Testis (tissue), 2 donors: ENCODE measurements at regions not wholly inside any gene's neighbourhood (a gene's known extent, or its start where the extent isn't known, plus 50 kb on each side); places are given as distances from the start of the nearest gene placed in this dataset.

Experiments
- POLR2A ChIP-seq: fragments of 450-650 bp; IDR thresholded peaks from one replicate; pipeline ENCODE4 v1.6.1; 2017; ENCODE audit warnings: antibody characterized with exemption, mild to moderate bottlenecking, moderate library complexity
- TF ChIP-seq, protein P1 (sequence below), 3 experiments: fragments of 450-650 bp in 2 of 3; fragments of 200-600 bp in 1 of 3; sonication (generic) in 1 of 3; IDR thresholded peaks; one replicate each; pipeline ENCODE4 v1.5.1; 2016 to 2019; ENCODE audit warnings: antibody characterized with exemption in 3 of 3, mild to moderate bottlenecking in 2 of 3, moderate library complexity in 1 of 3

- TF ChIP-seq, protein P1, sequence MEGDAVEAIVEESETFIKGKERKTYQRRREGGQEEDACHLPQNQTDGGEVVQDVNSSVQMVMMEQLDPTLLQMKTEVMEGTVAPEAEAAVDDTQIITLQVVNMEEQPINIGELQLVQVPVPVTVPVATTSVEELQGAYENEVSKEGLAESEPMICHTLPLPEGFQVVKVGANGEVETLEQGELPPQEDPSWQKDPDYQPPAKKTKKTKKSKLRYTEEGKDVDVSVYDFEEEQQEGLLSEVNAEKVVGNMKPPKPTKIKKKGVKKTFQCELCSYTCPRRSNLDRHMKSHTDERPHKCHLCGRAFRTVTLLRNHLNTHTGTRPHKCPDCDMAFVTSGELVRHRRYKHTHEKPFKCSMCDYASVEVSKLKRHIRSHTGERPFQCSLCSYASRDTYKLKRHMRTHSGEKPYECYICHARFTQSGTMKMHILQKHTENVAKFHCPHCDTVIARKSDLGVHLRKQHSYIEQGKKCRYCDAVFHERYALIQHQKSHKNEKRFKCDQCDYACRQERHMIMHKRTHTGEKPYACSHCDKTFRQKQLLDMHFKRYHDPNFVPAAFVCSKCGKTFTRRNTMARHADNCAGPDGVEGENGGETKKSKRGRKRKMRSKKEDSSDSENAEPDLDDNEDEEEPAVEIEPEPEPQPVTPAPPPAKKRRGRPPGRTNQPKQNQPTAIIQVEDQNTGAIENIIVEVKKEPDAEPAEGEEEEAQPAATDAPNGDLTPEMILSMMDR (IDR thresholded peaks at IDR 0.05): no peak
- TF ChIP-seq POLR2A: no peak
Observed at GRCh38 chr18:71252351-71252865, 963.6 kb downstream of the SOCS6 start.
